ENCODE measurements at regions not wholly inside any gene's neighbourhood (a gene's known extent, or its start where the extent isn't known, plus 50 kb on each side); places are given as distances from the start of the nearest gene placed in this dataset.

GRCh38 chr14:58780605-58781004 lies 142.8 kb downstream of the DACT1 start:
- TF ChIP-seq POLR2A (IDR thresholded peaks at IDR 0.05) (no peak), CTCF (IDR thresholded peaks at IDR 0.05 in 8 of 11, conservative IDR thresholded peaks at IDR 0.05 in 3 of 11) (no peak), POLR2AphosphoS5 (IDR thresholded peaks at IDR 0.05) (no peak)
